ENCODE measurements at regions not wholly inside any gene's neighbourhood (a gene's known extent, or its start where the extent isn't known, plus 50 kb on each side); places are given as distances from the start of the nearest gene placed in this dataset.

- Histone ChIP-seq H3K79me2 (ENCODE audit: insufficient read depth, low read depth) (no peaks in the 10 kb centered on the region), H3K4me3 (IDR thresholded peaks at IDR 0.05; ENCODE audit: insufficient read depth, low read depth, low read length) (no peak overlapping the region), H3K4me1 (ENCODE audit: low read depth, poor library complexity, severe bottlenecking) (peaks cover 10% of the 10 kb centered on the region), H3K27ac (no peak overlapping the region), H3K9ac (no peak overlapping the region), H4K20me1 (ENCODE audit: insufficient read depth) (no peaks in the 10 kb centered on the region), H3K27me3 (ENCODE audit: insufficient read depth, low read depth) (no peaks in the 10 kb centered on the region), H3K36me3 (ENCODE audit: insufficient read depth) (no peaks in the 10 kb centered on the region), H3K4me2 (no peak overlapping the region), H2AFZ (ENCODE audit: low read depth) (no peak overlapping the region)
- TF ChIP-seq, protein P1, sequence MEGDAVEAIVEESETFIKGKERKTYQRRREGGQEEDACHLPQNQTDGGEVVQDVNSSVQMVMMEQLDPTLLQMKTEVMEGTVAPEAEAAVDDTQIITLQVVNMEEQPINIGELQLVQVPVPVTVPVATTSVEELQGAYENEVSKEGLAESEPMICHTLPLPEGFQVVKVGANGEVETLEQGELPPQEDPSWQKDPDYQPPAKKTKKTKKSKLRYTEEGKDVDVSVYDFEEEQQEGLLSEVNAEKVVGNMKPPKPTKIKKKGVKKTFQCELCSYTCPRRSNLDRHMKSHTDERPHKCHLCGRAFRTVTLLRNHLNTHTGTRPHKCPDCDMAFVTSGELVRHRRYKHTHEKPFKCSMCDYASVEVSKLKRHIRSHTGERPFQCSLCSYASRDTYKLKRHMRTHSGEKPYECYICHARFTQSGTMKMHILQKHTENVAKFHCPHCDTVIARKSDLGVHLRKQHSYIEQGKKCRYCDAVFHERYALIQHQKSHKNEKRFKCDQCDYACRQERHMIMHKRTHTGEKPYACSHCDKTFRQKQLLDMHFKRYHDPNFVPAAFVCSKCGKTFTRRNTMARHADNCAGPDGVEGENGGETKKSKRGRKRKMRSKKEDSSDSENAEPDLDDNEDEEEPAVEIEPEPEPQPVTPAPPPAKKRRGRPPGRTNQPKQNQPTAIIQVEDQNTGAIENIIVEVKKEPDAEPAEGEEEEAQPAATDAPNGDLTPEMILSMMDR (conservative IDR thresholded peaks at IDR 0.05; ENCODE audit: low read depth, low read length), result no peak
Measured at GRCh38 chr5:84602371-84602771, 217.7 kb upstream of the EDIL3 start.

DNA sequence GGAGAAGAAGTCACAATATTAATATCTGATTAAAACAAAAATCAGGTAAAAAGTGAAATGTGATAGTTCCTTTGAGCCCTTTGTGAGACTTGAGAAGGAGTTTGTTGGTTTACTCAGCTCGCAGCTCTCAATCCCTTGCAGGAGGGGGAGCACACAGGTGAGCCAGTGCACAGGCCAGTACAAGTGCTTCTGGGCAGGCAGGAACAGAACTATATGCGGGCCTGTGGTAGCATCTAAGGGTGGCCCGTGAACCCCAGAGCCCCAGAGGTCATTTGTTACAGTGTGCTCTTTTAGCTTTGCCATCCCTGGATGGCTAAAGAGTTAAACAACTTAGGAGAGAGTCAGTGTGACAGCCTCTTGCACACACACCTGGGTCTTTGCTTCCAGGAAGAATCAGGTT lies 215.3 kb upstream of the EDIL3 start:
- Histone ChIP-seq H3K79me2 (ENCODE audit: insufficient read depth, low read depth) (no peaks in the 10 kb centered on the region), H3K27ac (no peak overlapping the region), H4K20me1 (ENCODE audit: insufficient read depth) (no peaks in the 10 kb centered on the region), H3K9ac (no peak overlapping the region), H3K36me3 (ENCODE audit: insufficient read depth) (no peaks in the 10 kb centered on the region), H3K4me3 (IDR thresholded peaks at IDR 0.05; ENCODE audit: insufficient read depth, low read depth, low read length) (no peak overlapping the region), H3K27me3 (ENCODE audit: insufficient read depth, low read depth) (no peaks in the 10 kb centered on the region), H3K4me2 (no peak overlapping the region), H3K4me1 (ENCODE audit: low read depth, poor library complexity, severe bottlenecking) (peaks cover 4% of the 10 kb centered on the region), H2AFZ (ENCODE audit: low read depth) (no peak overlapping the region)
- TF ChIP-seq, protein P1 (conservative IDR thresholded peaks at IDR 0.05; ENCODE audit: low read depth, low read length), result no peak

GRCh38 chr5:84597904-84598303 lies 213.2 kb upstream of the EDIL3 start:
- Histone ChIP-seq H3K4me3 (IDR thresholded peaks at IDR 0.05; ENCODE audit: insufficient read depth, low read depth, low read length) (no peak overlapping the region), H3K9ac (no peak overlapping the region), H4K20me1 (ENCODE audit: insufficient read depth) (no peaks in the 10 kb centered on the region), H2AFZ (ENCODE audit: low read depth) (no peak overlapping the region), H3K27ac (no peak overlapping the region), H3K27me3 (ENCODE audit: insufficient read depth, low read depth) (no peaks in the 10 kb centered on the region), H3K36me3 (ENCODE audit: insufficient read depth) (no peaks in the 10 kb centered on the region), H3K4me1 (ENCODE audit: low read depth, poor library complexity, severe bottlenecking) (no peaks in the 10 kb centered on the region), H3K79me2 (ENCODE audit: insufficient read depth, low read depth) (no peaks in the 10 kb centered on the region), H3K4me2 (no peak overlapping the region)
- TF ChIP-seq, protein P1 (conservative IDR thresholded peaks at IDR 0.05; ENCODE audit: low read depth, low read length), result no peak

- Histone ChIP-seq H3K4me3 (IDR thresholded peaks at IDR 0.05; ENCODE audit: insufficient read depth, low read depth, low read length) (no peak overlapping the region), H3K27ac (no peak overlapping the region), H3K4me1 (ENCODE audit: low read depth, poor library complexity, severe bottlenecking) (no peaks in the 10 kb centered on the region), H2AFZ (ENCODE audit: low read depth) (no peak overlapping the region), H3K36me3 (ENCODE audit: insufficient read depth) (no peaks in the 10 kb centered on the region), H4K20me1 (ENCODE audit: insufficient read depth) (no peaks in the 10 kb centered on the region), H3K79me2 (ENCODE audit: insufficient read depth, low read depth) (no peaks in the 10 kb centered on the region), H3K4me2 (no peak overlapping the region), H3K9ac (no peak overlapping the region), H3K27me3 (ENCODE audit: insufficient read depth, low read depth) (no peaks in the 10 kb centered on the region)
- TF ChIP-seq, protein P1 (conservative IDR thresholded peaks at IDR 0.05; ENCODE audit: low read depth, low read length), result no peak
Measured at GRCh38 chr5:84590629-84591028, 205.9 kb upstream of the EDIL3 start.
